NCI-H82 (cell line): ENCODE measurements at regions not wholly inside any gene's neighbourhood (a gene's known extent, or its start where the extent isn't known, plus 50 kb on each side); places are given as distances from the start of the nearest gene placed in this dataset.
A peak's percentile ranks its signal among the peaks of the same experiment; 100 is the strongest.

ENCODE experiments used
- DNase-seq: peaks from one replicate; lab custom pipeline; 2025; lab: John Stamatoyannopoulos, UW

DNA sequence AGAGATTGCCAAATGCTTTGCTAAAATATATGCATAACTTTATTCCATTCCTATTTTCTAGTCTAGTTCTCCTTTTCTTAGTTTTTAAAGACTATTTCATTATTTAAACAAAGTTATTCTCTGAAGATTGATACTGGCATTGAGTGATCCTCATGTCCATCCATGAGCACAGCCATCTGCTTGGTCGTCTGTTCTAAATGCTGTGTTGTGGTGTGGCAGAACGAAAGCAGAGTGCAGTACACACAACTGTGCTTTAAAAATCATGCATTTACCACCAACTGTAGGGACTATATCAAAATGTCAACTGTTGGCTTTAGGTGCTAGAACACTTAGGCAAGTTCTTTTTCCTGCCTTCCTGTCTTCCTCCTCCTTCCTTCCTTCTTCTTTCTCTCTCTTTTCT, 226.6 kb downstream of the ACKR3 start:
- no peak for DNase-seq

GRCh38 chr2:236797411-236797810, 227.8 kb downstream of the ACKR3 start:
- DNase-seq: peak; percentile 58

DNA sequence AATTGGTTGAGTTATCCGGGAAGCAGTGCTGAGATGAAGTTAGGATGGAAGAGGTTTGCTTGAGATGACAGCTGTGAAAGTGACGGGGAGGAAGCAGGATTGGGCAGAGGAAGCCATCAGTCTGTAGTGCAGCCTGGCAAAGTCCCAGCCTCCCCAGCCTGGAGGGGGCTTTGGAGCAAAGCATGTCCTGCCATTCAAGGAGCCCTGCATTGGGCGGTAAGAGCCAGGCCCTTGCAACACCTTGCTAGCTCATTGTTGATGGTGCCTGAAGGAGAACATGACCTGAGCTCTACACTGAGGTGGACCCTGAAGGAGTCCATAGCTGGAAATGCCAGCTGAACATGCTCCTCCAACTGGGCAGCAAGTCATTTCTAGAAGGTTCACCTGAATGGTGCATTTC, 228.9 kb downstream of the ACKR3 start:
- DNase-seq: no peak

DNA sequence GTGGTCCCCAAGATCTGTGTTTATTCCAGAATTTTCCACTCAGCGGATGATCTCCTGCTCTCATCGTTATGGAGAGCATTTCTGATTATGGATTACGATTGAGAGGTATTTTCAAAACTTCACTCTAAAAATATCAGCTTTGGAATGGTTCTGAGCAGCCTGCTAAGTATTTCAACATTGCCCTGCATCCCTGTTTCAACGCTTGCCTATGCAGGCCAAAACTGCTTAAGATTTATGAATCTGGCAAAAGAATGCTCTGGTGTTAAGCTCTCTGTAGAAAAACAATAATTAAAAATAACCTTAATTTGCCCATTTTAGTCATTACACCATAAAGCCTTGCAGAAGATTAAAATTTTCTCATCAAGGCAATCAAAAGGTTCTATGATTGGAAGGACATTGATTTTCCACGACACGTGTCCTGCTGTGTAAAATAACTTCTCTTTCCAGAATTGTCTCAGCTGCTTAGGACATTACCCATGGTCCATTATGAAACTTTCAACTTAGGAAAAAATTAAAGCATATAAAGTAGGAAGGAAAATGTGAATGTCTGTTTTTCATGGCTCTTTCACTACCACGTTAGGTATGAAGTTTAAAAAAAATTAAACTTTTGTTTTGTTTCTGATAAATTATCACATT, 229.9 kb downstream of the ACKR3 start:
- DNase-seq: no peak

GRCh38 chr2:236802862-236803261, 233.2 kb downstream of the ACKR3 start:
- no peak for DNase-seq

- DNase-seq: no peak
These were observed 234.0 kb downstream of the ACKR3 start for GRCh38 chr2:236803621-236804020.

DNA sequence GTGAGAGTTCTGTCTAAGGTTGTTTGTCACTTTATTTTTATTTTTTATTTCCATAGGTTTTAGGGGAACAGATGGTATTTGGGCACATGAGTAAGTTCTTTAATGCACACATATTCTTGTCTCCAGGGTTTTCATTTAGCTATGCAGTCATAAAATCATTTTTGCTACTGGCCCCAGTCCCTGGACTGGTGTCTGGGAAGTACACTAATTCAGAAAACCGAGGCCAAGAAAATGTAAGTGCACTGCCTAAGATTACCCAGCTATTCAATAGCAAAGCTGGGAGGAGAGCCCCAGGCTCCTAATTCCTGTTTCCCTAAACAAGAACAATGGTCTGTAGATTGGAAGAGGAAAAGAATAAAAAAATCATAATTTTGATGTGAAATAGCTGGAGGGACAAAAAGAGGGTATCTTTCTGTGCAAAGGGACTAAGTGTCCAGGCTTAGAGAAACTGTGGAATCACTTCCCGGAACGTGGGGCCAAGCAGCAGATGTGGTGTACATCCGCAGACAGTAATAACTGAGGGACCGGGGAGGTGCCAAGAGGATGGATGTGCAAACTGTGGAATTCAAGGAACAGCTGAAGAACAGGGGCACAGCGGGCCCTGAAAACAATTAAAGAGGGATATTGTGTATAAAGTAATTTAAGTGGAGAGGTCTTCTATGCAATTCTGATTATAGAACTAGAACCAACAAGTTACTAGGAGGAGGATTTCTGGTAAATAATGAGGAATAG, 236.3 kb downstream of the ACKR3 start:
- DNase-seq: no peak

- no peak for DNase-seq
These were observed 240.1 kb downstream of the ACKR3 start for GRCh38 chr2:236809716-236810115.

DNA sequence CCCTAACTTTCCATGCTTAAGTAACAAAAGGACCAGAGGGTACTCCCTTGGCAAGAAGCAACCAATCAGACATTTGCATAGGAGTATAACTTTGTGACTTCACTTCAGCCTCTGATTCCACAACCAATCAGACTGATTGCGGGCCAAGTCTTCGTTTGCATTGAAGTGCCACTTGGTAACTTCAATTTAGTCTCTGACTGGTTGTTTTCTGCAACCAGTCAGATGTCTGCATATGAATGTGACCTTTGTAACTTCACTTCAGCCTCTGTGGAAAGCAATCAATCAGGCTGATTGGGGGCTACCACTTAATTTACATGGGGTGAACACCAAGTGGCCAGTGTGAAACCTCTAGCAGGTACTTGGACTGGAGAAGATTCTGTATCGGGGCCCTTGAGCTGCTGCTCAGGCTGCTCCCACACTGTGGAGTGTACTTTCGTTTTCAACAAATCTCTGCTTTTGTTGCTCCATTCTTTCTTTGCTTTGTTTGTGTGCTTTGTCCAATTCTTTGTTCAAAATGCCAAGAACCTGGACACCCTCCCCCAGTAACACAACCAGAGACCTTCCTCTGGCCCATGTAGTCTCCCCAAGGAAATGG, 241.5 kb downstream of the ACKR3 start:
- DNase-seq: no peak

DNA sequence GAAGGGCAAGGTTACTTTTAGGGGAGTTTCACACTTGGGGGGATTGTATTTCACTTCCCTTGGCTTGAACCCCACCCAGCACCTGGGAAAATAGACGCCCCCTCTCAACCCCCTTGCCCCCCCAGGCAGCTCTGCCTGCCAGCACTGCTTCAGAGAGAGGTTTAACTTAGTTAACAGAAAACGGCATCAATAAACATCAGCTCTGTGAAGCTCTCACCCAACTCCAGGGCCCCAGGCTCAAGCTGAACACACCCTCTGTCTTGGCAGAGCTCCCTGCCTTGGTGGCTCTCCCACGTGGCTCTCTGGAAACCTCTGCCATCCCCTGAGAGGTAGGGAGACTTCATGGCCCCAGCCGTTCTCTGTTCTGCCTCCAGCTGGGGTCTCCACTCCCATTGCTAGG, 244.1 kb downstream of the ACKR3 start:
- DNase-seq: no peak

DNA sequence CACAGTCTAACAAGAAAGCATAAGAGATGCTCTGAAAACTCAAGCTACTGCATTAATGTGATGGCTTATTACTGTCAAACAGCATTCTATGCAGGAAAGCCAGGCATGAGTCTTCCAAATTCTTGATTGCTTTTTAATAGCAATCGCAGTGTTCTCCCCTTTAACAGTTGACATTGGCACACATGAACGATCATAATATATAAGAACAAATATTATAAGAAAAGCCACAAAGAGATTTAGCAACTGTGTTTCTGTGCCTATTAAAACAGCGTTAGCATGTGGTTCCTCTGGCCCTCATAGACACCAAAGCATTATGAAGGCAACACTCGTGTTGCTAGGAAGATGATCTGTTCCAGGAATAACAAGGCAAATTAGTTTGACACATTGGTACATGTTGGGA, 245.0 kb downstream of the ACKR3 start:
- DNase-seq: no peak

GRCh38 chr2:236815746-236816145, 246.1 kb downstream of the ACKR3 start:
- no peak for DNase-seq

GRCh38 chr2:236816197-236817170, 246.9 kb downstream of the ACKR3 start:
- DNase-seq: no peak

DNA sequence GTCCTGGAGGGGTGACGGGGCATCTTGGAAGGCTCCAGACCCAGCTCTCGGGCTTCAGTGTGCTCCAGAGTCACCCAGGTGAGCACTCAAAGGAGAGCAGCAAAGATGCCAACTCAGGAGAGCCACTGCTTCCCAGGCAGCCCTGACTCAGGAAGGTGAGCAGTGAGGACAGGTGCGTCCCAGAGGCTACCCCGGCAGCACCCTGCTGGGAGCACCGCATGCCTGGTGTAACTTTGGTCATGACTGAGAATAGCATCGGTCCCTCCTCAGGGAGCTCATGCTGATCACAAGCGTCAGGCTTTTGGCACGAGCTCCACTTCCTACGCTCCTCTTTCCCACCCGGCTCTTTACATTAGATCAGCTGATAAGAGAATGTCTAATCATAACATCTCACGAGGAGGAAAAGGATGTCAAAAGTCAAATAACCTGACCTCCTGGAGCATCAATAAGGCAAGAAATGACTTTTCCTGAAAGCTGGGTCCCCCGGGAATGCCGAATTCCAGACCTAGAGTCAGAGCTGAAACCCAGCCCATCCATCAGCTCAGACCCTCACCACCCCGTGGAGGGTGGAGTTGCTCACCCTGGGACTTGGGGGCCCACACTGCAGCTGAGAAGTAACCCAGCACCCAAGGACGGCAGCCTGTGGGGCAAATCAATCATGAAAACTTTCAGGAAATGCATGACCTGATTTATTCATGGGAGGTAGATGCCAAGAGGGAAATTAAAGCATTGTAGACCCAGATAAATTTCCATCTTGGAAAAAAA, 248.8 kb downstream of the ACKR3 start:
- DNase-seq: no peak

GRCh38 chr2:236819275-236820002, 249.8 kb downstream of the ACKR3 start:
- no peak for DNase-seq

DNA sequence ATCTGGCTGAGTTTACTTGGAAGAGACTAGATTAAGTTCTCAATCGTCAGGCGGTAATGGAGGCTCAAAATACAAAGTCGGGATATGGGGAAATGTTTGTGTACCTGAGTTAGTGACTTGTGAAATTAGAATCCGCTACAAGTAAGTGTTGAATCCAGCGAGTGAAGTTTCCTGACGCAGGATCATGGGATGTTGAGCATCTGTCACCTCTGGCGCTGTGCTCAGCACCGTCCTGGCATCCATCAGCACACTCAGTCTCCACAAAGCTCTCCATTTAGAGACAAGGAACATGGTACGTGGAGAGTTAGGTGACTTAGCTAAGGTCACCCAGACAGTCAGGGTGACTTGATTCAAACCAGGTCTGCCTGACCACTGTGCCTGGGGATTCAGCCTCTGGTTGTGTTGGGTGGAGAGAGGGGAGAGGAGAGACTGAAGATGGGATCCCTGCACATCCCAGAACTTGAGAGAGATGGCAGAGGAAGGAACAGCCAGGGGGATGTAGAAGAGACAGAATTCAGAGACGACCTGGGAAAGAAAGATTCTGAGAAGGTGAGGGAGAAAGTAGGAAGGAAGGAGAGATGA, 251.2 kb downstream of the ACKR3 start:
- no peak for DNase-seq

DNA sequence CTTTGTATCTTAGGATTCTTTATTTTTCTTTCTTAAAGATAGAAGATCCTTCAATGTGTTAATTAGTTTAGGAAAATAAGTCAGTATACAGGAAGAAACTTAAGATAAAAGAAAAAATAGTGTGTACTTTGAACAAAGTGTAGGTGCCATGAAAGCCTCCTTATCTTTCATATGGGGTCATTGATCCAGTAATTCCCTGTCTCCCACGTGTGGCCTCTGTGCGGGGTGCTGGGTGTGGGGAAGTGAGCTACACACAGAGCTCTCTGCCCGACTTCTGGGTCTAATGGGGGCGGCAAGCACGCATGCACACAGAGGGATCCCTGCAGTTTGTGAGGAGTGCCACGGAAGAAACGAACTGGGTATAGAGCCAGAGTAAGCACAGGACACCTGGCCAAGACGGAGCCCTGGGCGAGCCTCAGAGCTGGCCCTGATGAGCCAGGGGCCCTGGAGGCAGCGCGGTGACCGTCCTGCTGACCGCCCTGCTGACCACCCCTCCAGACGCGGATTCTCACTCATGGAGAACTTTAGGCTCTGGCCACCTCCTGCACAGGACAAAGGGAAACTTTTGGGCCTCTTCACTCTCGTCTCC, 253.5 kb downstream of the ACKR3 start:
- no peak for DNase-seq

DNA sequence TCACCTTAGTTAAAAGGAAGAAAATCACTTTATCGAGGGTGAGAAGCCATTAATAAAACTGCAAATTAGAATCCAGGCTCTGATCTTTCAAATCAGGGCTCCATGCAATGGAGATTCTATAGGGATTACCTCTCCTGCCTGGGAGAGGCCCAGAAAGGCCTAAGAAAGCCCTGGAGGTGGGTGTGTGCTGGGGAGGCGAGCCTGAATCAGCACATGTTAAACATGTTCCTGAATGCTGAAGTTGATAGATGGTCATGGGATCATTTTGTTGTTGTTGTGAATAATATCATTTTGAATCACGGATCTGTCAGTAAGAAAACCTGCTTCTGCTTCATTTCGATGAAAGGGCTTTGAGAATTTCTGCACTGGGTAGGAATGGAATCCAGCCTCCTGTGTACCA, 254.3 kb downstream of the ACKR3 start:
- DNase-seq: peak; percentile 60

GRCh38 chr2:236824836-236825235, 255.2 kb downstream of the ACKR3 start:
- DNase-seq: peak; percentile 48

DNA sequence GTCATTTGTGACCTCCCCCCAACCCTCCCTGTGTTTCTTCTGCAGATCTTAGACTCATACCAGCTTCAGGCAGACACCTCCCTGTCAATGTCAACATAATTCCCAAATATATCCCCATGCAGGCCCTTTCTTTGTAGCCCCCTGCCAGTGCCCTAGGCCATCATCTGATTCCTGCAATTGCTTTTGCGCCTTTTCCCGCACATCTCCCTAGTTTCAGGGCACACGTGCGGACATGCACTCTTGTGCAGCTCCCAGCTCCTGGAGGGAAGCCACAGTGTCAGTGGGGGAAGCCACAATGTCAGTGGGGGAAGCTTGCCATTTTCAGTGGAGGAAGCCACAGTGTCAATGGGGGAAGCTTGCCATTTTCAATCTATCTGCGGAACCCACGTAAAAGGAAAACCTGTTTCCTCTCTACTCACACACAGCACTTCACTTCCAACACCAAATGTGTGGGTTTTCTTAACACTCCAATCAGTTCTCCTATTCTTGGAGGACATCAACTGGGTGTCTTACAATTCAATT, 256.4 kb downstream of the ACKR3 start:
- no peak for DNase-seq
